NCI-H226 (cell line): ENCODE measurements at regions not wholly inside any gene's neighbourhood (a gene's known extent, or its start where the extent isn't known, plus 50 kb on each side); places are given as distances from the start of the nearest gene placed in this dataset.
"Not testable (repeated sequence)": the region's sequence is repeated elsewhere in the genome, so short reads cannot be mapped to it uniquely, and the experiment has no call there.

Source experiments
- DNase-seq: peaks from one replicate; pipeline ENCODE4 v3.0.0-alpha.2; 2015

DNA sequence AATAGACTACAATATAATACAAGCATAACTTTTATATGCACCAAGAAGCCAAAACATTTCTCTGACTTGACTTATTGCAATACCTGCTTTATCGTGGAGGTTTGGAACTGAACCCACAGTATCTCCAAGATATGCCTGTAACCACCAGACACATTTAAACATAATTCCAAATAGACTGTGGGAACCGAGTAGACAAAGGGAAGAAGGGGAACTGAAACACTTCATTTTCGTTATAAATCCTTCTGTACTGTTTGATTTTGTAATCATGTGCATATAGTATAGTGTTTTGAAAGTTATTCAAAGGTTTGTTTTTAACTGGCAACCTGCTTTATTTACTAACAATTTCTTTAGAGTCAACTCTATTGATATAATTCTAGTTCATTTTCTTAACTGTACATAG, 154.9 kb upstream of the BEND6 start:
- no peak for DNase-seq

GRCh38 chr6:56798163-56798562, 155.5 kb upstream of the DST start:
- DNase-seq = no peak

DNA sequence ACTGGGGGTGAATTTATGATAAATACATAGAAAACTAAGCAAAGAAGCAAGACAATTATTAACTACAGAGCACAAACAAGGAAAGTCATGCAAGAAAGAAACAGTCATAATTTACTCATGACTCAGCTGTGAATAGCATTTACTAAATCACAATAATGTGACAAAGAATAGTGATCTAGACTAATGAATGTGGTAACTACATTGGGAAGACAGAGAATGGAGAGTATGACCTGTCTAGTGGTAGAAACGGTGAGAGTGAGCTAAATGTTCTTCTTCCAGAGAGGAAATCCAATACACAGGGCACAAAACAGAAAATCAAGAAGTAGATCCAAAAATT, 153.5 kb upstream of the DST start:
- no peak for DNase-seq

GRCh38 chr6:56795466-56796195, 152.9 kb upstream of the DST start:
- no peak for DNase-seq

DNA sequence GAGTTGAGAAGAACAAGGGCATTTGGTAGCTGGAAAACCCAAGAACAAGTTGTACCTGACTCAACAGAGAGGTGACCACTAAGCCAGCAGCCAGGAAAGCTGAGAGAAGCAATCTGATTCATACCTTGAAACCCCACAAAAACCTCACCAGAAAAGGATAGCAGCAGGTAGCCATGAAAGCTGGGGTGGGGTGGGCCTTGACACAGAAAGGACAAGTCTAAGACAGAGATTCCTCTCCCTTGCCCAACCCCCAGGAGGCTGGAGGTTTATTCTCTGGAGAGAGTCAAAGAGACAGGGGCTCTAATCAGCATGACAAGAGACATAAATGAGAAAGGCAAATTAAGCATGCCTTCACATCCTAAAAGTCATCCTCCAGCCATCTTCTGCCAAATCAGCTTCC, 151.7 kb upstream of the DST start:
- no peak for DNase-seq

- DNase-seq = no peak
These were observed 151.2 kb upstream of the DST start for GRCh38 chr6:56793938-56794337.

DNA sequence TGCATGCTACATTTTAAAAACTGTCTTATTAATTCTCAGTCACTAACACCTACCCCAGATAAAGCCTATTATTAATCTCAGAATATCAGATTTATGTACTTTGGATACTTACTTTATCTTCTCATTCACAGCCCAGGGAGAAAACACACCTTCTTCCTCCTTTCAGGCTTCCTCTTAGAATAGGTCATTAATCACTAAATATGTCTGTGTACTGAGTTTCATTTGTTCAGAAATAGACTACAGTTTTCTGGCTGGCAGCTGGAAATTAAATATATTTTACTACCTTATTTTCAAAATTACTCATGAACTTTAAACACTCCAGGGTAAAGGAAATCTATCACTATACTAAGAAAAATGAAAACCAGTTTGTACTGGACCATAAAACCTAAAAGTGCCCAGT, 147.7 kb upstream of the DST start:
- DNase-seq = no peak

DNA sequence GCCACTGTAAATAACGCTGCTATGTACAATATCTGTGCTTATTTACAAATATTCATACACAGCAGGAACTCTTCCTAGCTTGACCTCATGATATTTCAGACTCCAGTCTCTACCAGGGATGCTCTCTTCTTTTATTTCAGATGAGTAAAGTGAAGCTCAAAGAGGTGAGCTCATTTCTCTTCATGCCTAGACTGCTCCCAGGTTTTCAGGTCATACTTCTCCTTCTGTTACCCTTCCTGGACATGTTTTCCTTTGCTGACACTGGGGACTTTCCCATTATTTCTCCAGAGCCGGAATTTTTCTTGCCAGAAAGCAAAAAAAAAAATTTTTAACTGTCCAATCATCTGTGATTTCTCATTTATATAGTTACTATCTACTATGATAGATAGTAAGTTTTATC, 147.2 kb upstream of the DST start:
- DNase-seq = peak; percentile 58

GRCh38 chr6:56789342-56789741, 146.7 kb upstream of the DST start:
- no peak for DNase-seq

DNA sequence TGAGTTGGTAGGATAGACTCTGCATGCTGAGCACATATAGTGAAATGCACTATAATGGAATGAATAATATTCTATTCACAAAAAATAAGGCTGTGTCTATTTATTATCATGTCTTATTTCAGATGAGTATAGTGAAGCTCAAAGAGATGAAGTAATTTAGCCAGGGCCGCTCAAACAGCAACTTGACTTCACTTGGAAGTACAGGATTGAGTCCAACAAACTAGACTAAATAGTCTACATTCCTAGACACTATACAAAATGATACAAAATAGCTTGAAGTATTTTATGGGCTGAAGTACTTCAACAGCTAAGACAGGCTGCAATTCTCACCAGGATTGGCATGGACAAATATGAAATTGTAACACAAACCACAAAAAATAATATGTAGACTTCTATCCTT, 144.5 kb upstream of the DST start:
- no peak for DNase-seq

DNA sequence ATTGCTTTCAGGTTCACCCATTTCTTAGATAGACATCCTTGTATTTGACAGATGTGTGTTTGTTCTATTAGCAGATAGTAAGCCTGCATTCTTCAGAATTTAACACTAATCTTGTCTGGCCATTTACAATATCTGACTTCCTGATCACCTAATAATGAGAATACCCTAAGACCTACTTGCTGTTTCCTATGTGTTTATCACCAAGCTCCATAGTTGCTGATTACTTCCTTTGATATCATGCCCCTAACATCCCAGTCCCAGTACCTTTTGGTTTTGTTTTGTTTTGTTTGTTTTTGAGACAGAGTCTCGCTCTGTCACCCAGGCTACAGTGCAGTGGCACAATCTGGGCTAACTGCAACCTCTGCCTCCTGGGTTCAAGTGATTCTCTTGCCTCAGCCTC, 143.6 kb upstream of the DST start:
- DNase-seq = no peak

DNA sequence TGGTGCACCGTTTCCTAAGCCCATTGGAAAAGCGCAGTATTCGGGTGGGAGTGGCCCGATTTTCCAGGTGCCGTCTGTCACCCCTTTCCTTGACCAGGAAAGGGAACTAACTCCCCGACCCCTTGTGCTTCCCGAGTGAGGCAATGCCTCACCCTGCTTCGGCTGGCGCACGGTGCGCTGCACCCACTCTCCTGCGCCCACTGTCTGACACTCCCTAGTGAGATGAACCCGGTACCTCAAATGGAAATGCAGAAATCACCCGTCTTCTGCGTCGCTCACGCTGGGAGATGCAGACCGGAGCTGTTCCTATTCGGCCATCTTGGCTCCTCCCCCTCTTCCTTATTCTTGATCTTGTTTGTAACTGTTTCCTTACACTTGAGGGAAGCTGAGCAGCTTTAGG, 142.8 kb upstream of the DST start:
- DNase-seq = not testable (repeated sequence)

GRCh38 chr6:56780109-56780508, 137.4 kb upstream of the DST start:
- not testable (repeated sequence) for DNase-seq

- DNase-seq = not testable (repeated sequence)
These were observed 135.8 kb upstream of the DST start for GRCh38 chr6:56778503-56778902.

DNA sequence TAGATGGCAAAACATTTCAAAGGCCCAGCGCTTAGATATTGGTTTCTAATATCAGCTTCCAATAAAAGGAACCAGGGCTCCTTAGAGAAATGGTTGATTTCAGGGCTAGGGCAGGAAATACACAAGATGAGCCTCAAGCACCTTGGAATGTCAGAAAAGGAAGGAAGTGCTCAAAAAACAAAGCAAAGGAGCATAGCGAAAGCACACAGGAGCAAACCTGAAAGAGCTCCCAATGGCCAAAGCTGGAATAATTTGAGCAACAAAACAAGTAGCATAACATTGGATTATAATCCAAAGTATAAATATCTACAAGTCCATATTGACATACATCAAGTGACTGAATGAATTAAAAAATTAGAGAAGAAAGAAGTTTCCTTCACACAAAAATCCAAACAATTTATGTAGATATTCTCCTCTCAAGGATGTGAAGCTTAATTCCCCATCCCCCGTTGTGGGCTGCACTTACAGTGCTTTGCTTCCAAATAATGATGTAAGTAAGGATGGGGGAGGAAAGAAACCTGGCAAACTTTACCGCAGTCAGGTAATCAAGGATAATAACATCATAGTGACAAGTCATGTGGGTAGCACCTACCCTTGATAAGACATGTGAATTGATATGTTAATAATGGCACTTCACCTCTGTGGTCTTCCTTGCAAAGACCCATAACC, 132.9 kb upstream of the DST start:
- peak; percentile 55 for DNase-seq

DNA sequence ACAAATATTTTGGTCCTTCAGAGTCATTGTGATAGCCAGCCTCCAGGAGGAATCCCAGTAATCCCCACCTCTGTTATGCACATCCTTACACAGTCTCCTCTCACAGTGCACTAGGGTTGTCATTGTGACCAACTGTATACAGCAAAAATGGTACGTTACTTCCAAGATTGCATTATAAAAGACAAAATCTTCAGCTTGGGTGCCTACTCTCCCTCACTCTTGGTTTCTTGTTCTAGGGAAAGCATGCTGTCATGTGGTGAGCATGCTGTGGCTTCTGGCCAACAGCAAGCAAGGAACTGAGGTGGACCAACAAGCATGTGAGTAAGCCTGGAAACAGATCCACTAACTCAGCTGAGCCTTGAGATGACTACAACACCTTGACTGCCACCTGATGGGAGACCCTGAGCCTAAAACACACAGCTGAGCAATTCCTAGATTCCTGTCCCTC, 130.1 kb upstream of the DST start:
- peak; percentile 88 for DNase-seq

GRCh38 chr6:56771929-56772607, 129.4 kb upstream of the DST start:
- no peak for DNase-seq

- DNase-seq = no peak
These were observed 128.5 kb upstream of the DST start for GRCh38 chr6:56771189-56771588.

DNA sequence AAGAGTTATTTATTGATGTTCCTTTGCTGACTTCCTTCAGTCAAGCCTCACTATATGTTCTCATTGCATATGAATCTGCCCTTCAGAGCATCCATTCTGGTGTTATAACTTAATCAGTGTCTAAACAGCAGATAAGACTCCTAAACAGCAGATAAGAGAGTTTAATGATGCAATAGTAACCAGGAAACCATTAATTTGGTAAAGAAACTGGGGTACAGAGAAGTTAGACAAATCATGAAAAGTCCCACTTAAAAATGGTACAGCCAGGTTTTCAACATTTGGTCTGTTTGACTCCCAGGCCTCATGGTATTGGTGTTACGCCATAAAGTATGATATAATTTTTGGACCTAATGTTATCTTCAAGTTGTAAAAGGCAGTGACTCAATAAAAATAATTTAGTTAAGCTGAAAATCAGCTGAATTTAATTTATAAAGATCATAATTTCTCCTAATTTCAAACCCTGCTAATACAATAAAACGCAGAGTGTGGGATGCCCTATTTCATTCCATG, 127.4 kb upstream of the DST start:
- DNase-seq = peak; percentile 81

DNA sequence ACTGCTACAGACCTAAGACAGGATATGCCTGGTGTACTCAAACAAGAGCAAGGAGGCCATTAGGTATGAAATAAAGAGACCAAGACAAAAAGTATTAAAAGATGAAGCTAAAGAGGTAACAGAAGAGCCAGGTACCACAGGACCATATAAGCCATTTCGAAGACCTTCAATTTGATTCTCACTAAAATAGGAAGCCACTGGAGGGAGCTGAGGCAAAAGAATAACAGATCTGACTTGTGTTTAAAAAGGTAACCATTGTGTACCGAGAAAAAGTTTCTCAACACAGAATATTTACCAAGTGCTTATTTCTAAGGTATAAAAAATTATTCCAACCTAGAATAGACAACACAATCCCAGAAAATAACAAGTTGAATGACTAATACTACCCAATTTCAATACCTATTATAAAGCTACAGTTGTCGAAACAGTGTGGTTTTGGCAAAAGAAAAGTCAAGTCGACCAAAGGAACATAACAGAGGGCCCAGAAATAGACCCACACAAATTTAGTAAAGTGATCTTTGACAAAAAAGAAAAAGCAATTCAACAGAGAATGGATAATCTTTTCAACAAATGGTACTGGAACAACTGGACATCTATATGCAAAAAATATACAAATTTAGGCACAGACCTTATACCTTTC, 125.3 kb upstream of the DST start:
- no peak for DNase-seq

DNA sequence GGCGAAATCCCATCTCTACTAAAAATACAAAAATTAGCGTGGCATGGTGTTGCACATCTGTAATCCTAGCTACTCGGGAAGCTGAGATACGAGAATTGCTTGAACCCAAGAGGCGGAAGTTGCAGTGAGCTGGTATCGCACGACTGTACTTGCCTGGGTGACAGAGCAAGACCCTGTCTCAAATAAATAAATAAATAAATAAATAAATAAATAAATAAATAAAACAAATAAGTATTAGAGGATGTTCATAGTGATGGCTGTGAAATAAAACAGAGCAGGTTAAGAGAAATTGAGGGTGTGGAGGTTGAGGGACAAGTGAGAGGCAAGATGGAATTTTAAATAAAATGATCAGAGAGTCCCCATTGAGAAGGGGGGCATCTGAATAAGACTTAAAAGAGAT, 124.7 kb upstream of the DST start:
- DNase-seq = no peak

DNA sequence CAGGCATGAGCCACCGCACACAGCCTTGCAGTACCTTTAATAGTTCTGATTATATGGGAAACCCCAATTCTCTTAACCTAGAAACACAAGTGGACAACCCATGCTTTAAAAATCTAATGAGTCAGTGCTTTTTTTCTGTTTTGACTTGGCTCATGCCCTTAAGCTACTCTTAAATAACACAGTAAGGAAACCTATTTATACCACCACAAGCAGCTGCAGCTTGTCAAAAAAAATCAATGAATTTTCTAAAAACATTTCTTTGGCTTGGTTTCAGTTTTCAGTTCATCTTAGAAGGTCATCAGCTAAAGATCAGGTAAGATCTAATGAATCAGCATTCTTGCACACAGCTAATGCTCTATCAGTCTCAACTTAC, 124.1 kb upstream of the DST start:
- DNase-seq = peak; percentile 46

DNA sequence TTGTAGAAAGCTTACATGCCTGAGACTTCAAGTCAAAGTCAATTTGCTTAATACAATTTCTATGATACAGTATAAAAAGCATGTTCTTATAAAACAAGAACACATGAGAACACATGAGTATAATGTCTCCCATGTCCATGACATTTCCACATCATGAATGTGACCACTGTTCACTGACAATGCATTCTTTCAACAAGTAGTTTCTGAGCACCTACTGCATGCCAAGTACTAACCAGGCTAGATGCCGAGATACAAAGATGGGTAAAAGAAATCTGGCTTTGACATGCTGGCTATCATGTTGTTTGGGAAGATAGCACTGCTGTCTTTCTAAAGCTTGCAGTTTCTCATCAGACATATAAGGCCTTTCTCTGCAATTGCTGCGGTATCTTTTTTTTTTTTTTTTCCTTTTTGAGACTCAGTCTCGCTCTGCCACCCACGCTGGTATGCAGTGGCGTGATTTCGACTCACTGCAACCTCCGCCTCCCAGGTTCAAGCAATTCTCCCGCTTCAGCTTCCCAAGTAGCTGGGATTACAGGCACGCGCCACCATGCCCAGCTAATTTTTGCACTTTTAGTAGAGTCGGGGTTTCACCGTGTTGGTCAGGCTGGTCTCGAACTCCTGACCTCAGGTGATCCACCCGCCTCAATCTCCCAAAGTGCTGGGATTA, 123.6 kb upstream of the DST start:
- no peak for DNase-seq
